Peyer's patch (tissue), 4 donors: ENCODE measurements at regions not wholly inside any gene's neighbourhood (a gene's known extent, or its start where the extent isn't known, plus 50 kb on each side); places are given as distances from the start of the nearest gene placed in this dataset.

ENCODE experiments used
- CTCF ChIP-seq, 6 experiments: fragments of 450-650 bp in 4 of 6; fragments of 200-600 bp in 2 of 6; sonication (generic) in 1 of 6; IDR thresholded peaks; one replicate each; pipeline ENCODE4 v1.5.1; 2017 to 2019; ENCODE audit warnings: antibody characterized with exemption in 6 of 6, mild to moderate bottlenecking in 3 of 6, moderate library complexity in 1 of 6
- POLR2A ChIP-seq, 2 donors: fragments of 450-650 bp; IDR thresholded peaks; one replicate each; pipeline ENCODE4 v1.5.1; 2017; ENCODE audit warnings: antibody characterized with exemption in 2 of 2, mild to moderate bottlenecking in 2 of 2, moderate library complexity in 2 of 2

- TF ChIP-seq POLR2A (IDR thresholded peaks at IDR 0.05) (no peak), CTCF (IDR thresholded peaks at IDR 0.05) (no peak)
Observed at GRCh38 chr3:8112587-8112986, 389.0 kb upstream of the LMCD1 start.
